Hypothalamus (tissue), 51 donors: ENCODE measurements at regions not wholly inside any gene's neighbourhood (a gene's known extent, or its start where the extent isn't known, plus 50 kb on each side); places are given as distances from the start of the nearest gene placed in this dataset.
A peak's percentile ranks its signal among the peaks of the same experiment; 100 is the strongest.

Experiments used
- DNase-seq, 51 donors: peaks; one replicate each; lab custom pipeline; 2025; lab: John Stamatoyannopoulos, UW

DNA sequence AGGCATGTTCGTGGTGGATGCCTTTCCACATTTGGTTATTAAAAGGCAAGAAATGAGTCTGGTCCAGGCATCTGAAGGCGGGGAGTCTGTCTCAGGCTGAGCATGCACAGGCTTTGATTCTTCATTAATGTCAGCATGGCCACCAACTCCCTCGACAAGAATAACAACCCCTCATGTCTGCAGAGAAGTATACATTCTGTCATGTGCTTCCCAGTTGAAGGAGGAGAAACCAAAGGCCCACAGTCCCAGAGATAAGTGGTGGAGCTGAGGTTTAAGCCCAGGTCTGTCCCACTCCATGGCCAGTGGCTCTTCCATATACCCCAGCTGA lies 61.6 kb upstream of the LAPTM5 start:
- no peak for DNase-seq

GRCh38 chr1:30818568-30819243 lies 61.1 kb upstream of the LAPTM5 start:
- DNase-seq = no peak

GRCh38 chr1:30817548-30817947 lies 60.0 kb upstream of the LAPTM5 start:
- DNase-seq = no peak

DNA sequence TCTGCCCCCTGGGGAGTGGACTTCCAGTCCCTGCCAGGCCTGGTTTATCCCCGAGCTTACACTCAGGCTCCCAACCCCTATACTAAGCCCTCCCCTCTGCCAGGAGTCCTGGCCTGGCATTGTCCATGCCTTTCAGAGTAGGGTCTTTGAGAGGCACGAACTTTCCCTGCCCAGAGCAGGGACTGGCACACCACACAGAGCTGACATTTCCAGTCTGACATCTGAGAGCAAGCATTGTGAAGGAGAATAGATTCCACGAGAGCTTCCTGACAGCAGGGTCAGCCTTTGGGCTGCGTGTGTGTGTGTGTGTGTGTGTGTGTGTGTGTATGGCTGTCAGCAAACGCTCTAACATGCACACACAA lies 59.5 kb upstream of the LAPTM5 start:
- DNase-seq = peak in 2 of 51 donors; percentile 25 to 53

DNA sequence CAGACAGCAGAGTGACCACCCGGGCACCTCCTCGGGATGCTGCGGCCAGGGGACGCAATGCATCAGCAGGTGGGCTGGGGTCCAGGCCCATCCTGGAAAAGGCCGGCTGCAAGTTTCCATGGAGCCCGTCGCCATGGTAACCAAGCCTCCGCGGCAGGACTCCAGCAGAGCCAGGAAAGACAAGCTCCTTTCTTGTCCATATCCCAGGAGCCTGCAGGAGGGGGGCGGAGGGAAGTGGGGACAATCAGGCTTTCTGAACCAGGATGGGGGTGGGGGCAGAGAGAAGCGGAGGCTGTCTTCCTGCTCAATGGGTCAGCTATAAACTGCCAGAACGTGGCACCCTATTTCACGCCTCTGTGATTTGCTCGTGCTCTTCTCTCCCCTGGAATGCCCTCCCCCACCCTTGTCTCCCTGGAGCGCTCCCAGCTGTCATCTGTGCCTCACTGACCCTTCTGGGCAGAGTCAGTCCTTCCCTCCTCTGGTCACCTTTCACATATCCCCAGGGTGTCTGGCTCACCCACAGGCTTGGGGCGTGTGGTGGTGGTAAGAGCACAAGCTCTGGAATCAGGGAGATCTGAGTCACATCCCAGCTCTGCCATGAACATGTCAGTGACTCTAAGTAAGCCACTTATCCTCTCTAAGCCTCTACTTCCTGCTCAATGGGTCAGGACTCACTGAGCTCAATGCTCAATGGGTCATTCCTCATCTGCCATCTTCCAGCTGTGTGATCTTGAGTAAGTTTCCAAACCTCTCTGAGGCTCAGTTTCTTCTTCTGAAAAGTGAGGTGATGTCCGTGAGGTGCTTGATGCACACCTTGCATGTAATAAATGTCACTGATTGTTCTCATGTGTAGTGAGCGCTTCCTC lies 58.9 kb upstream of the LAPTM5 start:
- DNase-seq = peak; percentile 42 to 97 (median 88)

GRCh38 chr1:30815556-30815955 lies 58.0 kb upstream of the LAPTM5 start:
- no peak for DNase-seq

- no peak for DNase-seq
Observed at GRCh38 chr1:30814292-30814691, 56.7 kb upstream of the LAPTM5 start.

DNA sequence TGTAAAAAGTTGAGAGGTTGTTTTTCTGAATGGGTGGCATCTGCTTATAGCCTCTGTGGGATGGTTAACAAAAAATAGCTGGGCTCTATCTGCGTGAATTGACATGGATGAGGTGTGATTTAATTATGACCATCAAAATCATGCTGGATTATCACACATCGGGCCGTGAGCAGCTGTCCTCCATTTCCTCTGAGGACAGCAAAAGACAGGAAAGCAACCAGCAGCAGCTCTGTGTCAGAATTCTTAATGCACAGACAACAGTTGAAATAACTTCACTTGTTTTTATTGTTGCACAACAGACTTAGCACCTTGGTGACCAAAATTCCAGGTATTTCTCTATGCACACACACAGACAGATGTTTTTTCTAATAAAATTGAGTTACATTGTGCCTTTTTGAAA lies 54.5 kb upstream of the LAPTM5 start:
- no peak for DNase-seq

DNA sequence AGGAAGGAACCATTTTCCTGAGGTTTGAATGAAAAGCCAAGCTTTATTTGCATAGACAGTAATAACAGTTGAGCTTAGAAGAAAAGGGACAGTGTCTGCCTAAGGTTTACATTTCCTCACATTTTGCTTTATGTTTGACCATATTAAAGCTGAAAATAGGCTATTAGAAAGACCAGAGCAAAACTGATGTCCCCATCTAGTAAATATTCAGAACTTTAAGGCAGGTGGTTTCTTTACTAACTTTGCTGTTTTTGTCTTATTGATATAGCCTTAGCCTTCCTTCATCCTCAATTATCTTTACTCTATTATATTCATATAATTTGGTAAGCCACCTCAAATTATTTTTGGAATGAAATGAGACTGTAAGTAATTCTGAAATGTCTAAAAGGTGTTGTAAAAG lies 53.6 kb upstream of the LAPTM5 start:
- DNase-seq = no peak

DNA sequence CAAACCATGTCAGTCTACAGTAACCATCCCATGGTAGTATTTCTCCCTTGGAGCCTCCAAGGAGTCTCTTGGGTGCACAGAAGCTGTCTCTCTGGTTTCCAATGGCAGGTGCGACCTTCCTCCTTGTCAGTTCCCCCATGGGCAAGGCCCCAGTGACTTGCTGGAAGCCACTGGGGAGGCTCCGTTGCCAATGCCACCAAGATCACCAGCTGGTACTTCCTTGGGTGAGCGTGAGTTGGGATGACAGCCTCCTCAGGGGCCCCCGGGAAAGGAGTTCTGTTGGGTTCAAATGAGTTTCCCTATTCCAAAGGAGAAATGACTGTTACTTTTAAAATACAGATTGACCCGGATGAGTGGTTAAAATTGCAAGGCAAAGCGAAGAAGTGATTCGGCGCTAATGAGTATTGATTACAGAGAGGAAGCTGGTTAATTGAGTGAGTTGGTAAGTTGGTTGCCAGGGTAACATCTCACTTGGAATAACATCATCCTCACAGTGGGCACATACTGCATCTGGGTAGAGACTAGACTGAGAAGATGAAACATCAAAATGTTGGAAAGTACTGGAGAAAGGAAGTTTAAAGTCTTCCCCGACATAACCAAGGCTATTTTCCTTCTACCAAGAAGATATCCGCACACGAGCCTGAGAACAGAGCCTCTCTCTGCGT lies 53.0 kb upstream of the LAPTM5 start:
- DNase-seq = no peak

DNA sequence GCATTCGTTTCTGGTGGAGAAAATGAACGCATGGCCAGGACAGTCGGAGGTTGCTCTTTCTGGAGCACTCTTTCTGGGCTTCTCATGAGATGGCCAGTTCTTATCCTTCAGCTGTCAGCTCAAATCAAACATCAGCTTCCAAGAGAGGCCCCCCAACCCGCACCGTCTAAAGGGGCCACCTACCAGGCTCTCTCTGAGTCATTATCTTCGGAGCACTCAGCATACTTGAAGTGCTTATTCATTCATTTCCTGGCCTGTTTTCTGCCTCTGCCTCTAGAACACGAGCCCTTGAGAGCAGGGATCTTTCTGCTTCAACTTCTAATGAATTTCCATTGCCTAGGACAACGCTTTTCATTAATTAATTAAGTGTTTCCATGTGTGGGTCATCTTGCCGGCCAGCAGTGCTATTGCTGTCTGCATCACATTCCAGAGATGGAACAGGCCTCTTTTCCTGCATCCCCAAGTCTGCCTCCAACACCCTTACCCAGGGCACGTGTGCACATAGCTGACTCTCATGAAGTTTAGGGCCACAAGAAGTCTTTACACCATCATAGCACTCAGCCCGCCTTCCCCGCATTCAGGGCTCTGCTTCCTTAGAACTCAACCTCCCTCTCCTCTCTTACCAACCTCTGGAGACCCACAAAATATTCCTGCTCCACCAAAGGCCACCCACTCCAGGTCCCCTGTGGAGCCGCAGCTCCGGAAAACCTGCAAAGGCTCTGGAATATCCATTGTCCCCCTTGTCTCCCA lies 52.1 kb upstream of the LAPTM5 start:
- DNase-seq = peak in 1 of 51 donors; percentile 13

DNA sequence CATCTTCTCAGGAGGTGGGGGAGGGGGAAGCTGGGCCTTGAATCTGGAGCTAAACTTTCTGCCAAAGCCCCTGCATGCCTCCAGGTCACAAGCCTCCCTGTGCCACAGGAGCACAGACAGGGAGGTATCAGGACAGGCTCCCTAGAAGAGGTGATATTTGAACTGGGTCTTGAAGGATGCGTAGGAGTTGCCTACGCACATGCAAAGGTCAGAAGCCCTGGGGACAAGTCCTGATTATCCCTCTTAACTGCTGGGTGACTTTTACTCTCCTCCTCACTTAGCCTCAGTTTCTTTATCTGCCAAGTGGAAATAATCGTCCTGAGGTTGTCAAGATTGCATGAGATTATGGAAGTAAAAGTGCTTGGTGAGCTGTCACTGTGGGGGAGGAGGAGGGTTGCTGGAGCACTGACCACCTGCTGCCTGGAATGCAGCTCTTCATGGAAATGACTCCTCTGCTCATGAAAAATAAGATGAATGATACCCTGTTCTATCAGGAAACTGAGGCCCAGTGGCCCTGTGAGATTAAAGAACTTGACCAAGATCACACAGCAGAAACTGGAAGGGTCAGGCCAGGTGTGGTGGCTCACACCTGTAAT lies 50.6 kb upstream of the LAPTM5 start:
- no peak for DNase-seq

DNA sequence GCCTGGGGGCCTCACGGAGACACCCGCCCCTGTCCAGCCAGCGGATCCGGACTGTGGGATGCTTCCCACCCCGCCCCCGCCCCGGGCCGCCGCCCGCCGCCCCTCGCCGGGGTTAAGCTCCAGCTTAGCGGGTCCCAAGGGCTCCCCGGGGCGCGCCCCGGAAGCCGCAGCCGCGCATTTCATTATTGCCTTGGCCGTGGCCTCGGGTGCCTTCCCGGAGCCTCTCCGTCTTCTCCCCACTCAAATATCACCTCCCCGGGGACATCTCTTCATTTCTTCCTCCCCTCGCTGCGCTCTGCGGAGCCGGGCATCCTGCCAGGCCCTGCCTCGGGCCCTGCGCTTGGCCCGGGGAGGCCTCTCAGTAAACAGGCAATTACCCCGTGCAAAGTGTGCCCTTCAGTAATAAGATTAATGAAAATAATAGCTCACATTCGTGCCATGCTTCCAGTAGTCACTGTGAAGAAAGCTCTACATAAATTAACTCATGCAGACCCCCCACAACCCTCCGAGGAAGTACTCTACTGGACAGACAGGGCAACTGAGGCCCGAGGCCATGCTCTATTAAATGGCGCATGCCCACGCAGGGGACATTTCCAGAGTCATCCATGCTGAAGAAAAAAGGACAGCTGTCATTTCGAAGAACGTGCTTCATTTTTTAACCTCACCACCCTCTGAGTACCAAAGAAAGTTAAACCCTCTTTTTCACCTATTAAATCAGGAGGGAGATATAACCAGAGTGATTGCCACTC lies 49.9 kb upstream of the LAPTM5 start:
- peak in 1 of 51 donors; percentile 23 for DNase-seq
